ENCODE measurements at regions not wholly inside any gene's neighbourhood (a gene's known extent, or its start where the extent isn't known, plus 50 kb on each side); places are given as distances from the start of the nearest gene placed in this dataset.

GRCh38 chr18:71471963-71472725 lies 1072.0 kb downstream of the CBLN2 start:
- Mint-ChIP-seq H3K36me3 (no peaks in the 10 kb centered on the region), H3K27me3 (no peaks in the 10 kb centered on the region), H3K4me1 (no peaks in the 10 kb centered on the region), H3K4me3 (no peak overlapping the region), H3K27ac (no peak overlapping the region), H3K9me3 (peaks cover 0 to 5% (median 3%) of the 10 kb centered on the region in 7 donors)
- ATAC-seq (ENCODE audit: low read depth in 2 of 2): no peak
- no peak for DNase-seq

DNA sequence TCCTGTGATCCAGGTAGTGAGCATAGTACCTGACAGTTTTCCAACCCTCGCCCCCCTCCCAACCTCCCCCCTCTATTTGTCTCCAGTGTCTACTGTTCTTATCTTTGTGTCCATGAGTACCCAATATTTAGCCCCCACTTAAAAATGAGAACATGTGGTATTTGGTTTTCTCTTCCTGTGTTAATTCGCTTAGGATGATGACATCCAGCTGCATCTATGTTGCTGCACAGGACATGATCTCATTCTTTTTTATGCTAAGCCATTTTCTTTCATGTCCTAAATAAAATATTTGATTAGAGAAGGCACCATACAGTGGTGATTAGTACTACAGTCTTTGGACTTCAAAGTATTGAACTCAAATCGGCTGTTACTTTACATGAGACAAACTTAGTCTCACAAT lies 1087.9 kb downstream of the CBLN2 start:
- H3K9me3 Mint-ChIP-seq: peaks cover 0 to 6% (median 0%) of the 10 kb centered on the region in 7 donors
- no peak overlapping the region for H3K27ac Mint-ChIP-seq
- H3K4me1 Mint-ChIP-seq: no peaks in the 10 kb centered on the region
- H3K4me3 Mint-ChIP-seq: no peak overlapping the region
- no peaks in the 10 kb centered on the region for H3K36me3 Mint-ChIP-seq
- no peaks in the 10 kb centered on the region for H3K27me3 Mint-ChIP-seq
- no peak for DNase-seq
- ATAC-seq (ENCODE audit: low read depth in 2 of 2): no peak

DNA sequence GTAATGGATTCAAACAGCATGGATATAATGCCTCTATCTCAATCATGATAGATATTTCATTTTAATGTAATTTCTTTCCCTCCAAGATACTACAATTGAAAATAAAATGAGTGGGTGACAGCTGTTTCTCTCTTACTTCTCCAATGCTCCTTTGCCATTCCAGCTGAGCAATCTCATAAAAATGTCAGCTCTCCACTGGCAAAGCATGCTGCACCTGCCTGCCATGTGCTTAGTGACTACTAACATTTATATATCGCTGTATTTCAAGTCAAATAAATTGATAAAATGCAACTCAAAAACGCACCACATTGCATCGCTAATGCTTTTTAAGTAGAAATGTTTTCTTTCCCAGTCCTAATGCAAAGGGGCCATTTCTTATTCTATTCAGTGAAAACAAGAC lies 1093.9 kb downstream of the CBLN2 start:
- no peak overlapping the region for H3K4me3 Mint-ChIP-seq
- H3K4me1 Mint-ChIP-seq: no peaks in the 10 kb centered on the region
- H3K27me3 Mint-ChIP-seq: no peaks in the 10 kb centered on the region
- no peak for DNase-seq
- H3K27ac Mint-ChIP-seq: no peak overlapping the region
- peaks cover 0 to 11% (median 3%) of the 10 kb centered on the region in 7 donors for H3K9me3 Mint-ChIP-seq
- no peaks in the 10 kb centered on the region for H3K36me3 Mint-ChIP-seq
- ATAC-seq (ENCODE audit: low read depth in 2 of 2): no peak

- DNase-seq: no peak
- peak overlapping the region in 1 of 8 donors; percentile 42 for H3K4me3 Mint-ChIP-seq
- no peaks in the 10 kb centered on the region for H3K36me3 Mint-ChIP-seq
- no peak overlapping the region for H3K27ac Mint-ChIP-seq
- no peak for ATAC-seq (ENCODE audit: low read depth in 2 of 2)
- no peaks in the 10 kb centered on the region for H3K4me1 Mint-ChIP-seq
- H3K27me3 Mint-ChIP-seq: no peaks in the 10 kb centered on the region
- H3K9me3 Mint-ChIP-seq: peaks cover 0 to 12% (median 4%) of the 10 kb centered on the region in 7 donors
These were observed 1100.2 kb downstream of the CBLN2 start for GRCh38 chr18:71443706-71444480.

GRCh38 chr18:71442731-71443141 lies 1101.4 kb downstream of the CBLN2 start:
- no peaks in the 10 kb centered on the region for H3K36me3 Mint-ChIP-seq
- H3K4me3 Mint-ChIP-seq: no peak overlapping the region

GRCh38 chr18:71441156-71441555 lies 1103.0 kb downstream of the CBLN2 start:
- no peak overlapping the region for H3K27ac Mint-ChIP-seq
- H3K4me3 Mint-ChIP-seq: no peak overlapping the region
- no peaks in the 10 kb centered on the region for H3K36me3 Mint-ChIP-seq
- peaks cover 0 to 12% (median under 1%) of the 10 kb centered on the region in 7 donors for H3K9me3 Mint-ChIP-seq
- no peaks in the 10 kb centered on the region for H3K4me1 Mint-ChIP-seq
- DNase-seq: no peak
- no peaks in the 10 kb centered on the region for H3K27me3 Mint-ChIP-seq
- no peak for ATAC-seq (ENCODE audit: low read depth in 2 of 2)

More at GRCh38 chr18:71442731-71443141, 1101.4 kb downstream of the CBLN2 start:
- no peak for DNase-seq
- peaks cover 0 to 12% (median 4%) of the 10 kb centered on the region in 7 donors for H3K9me3 Mint-ChIP-seq
- no peak overlapping the region for H3K27ac Mint-ChIP-seq
- H3K4me1 Mint-ChIP-seq: no peaks in the 10 kb centered on the region
- no peak for ATAC-seq (ENCODE audit: low read depth in 2 of 2)
- no peaks in the 10 kb centered on the region for H3K27me3 Mint-ChIP-seq

- no peaks in the 10 kb centered on the region for H3K27me3 Mint-ChIP-seq
- H3K4me3 Mint-ChIP-seq: no peak overlapping the region
- no peak overlapping the region for H3K27ac Mint-ChIP-seq
- H3K36me3 Mint-ChIP-seq: no peaks in the 10 kb centered on the region
- H3K4me1 Mint-ChIP-seq: no peaks in the 10 kb centered on the region
- no peak for ATAC-seq (ENCODE audit: low read depth in 2 of 2)
- no peaks in the 10 kb centered on the region for H3K9me3 Mint-ChIP-seq
- no peak for DNase-seq
These were observed 1106.6 kb downstream of the CBLN2 start for GRCh38 chr18:71437511-71437910.

DNA sequence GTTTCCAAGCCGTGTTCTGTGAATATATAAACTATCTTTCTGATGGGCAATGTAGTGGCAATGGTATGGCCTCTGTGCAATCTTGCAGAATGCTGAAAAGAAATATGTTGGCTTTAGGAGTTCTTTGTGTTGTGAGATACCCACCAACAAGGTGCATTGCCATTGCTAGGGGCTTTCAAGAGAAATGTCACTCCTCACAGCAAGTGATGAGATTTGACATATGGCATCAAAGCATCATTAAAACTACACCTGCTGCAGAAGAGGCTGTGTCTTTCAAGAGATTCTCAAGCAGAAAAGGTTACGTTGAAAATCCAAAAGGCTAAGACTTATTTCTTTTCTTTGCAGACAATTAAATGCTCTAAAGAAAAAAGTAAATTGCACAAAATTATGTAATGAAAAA lies 1110.8 kb downstream of the CBLN2 start:
- no peak for DNase-seq
- Mint-ChIP-seq H3K4me3 (no peak overlapping the region), H3K4me1 (no peaks in the 10 kb centered on the region), H3K27ac (no peak overlapping the region), H3K9me3 (no peaks in the 10 kb centered on the region), H3K36me3 (no peaks in the 10 kb centered on the region), H3K27me3 (no peaks in the 10 kb centered on the region)
- no peak for ATAC-seq (ENCODE audit: low read depth in 2 of 2)

GRCh38 chr18:71431689-71432088 lies 1112.5 kb downstream of the CBLN2 start:
- DNase-seq (no peak), ATAC-seq (ENCODE audit: low read depth in 2 of 2) (no peak)
- peaks cover 0 to 2% (median 0%) of the 10 kb centered on the region in 7 donors for H3K9me3 Mint-ChIP-seq
- H3K36me3 Mint-ChIP-seq: no peaks in the 10 kb centered on the region
- H3K4me1 Mint-ChIP-seq: no peaks in the 10 kb centered on the region
- no peak overlapping the region for H3K27ac Mint-ChIP-seq
- H3K27me3 Mint-ChIP-seq: no peaks in the 10 kb centered on the region
- H3K4me3 Mint-ChIP-seq: no peak overlapping the region

GRCh38 chr18:71431171-71431570 lies 1113.0 kb downstream of the CBLN2 start:
- no peaks in the 10 kb centered on the region for H3K27me3 Mint-ChIP-seq
- H3K4me3 Mint-ChIP-seq: no peak overlapping the region
- ATAC-seq (ENCODE audit: low read depth in 2 of 2) (no peak), DNase-seq (no peak)
- no peak overlapping the region for H3K27ac Mint-ChIP-seq
- H3K36me3 Mint-ChIP-seq: no peaks in the 10 kb centered on the region
- peaks cover 0 to 2% (median 0%) of the 10 kb centered on the region in 7 donors for H3K9me3 Mint-ChIP-seq
- H3K4me1 Mint-ChIP-seq: no peaks in the 10 kb centered on the region

- no peak overlapping the region for H3K4me3 Mint-ChIP-seq
- H3K27me3 Mint-ChIP-seq: no peaks in the 10 kb centered on the region
- no peaks in the 10 kb centered on the region for H3K36me3 Mint-ChIP-seq
- ATAC-seq (ENCODE audit: low read depth in 2 of 2) (no peak), DNase-seq (no peak)
- no peaks in the 10 kb centered on the region for H3K4me1 Mint-ChIP-seq
- peaks cover 0 to 4% (median 1%) of the 10 kb centered on the region in 7 donors for H3K9me3 Mint-ChIP-seq
- no peak overlapping the region for H3K27ac Mint-ChIP-seq
These were observed 1117.7 kb downstream of the CBLN2 start for GRCh38 chr18:71426441-71426840.

GRCh38 chr18:71405169-71405809 lies 1116.4 kb downstream of the SOCS6 start:
- Mint-ChIP-seq H3K36me3 (no peaks in the 10 kb centered on the region), H3K9me3 (peaks cover 0 to 5% (median 2%) of the 10 kb centered on the region in 7 donors), H3K4me1 (no peaks in the 10 kb centered on the region), H3K27ac (no peak overlapping the region), H3K27me3 (no peaks in the 10 kb centered on the region), H3K4me3 (no peak overlapping the region)
- DNase-seq (no peak), ATAC-seq (ENCODE audit: low read depth in 2 of 2) (no peak)

GRCh38 chr18:71403501-71403900 lies 1114.7 kb downstream of the SOCS6 start:
- Mint-ChIP-seq H3K27me3 (no peaks in the 10 kb centered on the region), H3K36me3 (no peaks in the 10 kb centered on the region), H3K27ac (no peak overlapping the region), H3K4me3 (no peak overlapping the region), H3K9me3 (peaks cover 0 to 3% (median 0%) of the 10 kb centered on the region in 7 donors), H3K4me1 (no peaks in the 10 kb centered on the region)
- DNase-seq (no peak), ATAC-seq (ENCODE audit: low read depth in 2 of 2) (no peak)

DNA sequence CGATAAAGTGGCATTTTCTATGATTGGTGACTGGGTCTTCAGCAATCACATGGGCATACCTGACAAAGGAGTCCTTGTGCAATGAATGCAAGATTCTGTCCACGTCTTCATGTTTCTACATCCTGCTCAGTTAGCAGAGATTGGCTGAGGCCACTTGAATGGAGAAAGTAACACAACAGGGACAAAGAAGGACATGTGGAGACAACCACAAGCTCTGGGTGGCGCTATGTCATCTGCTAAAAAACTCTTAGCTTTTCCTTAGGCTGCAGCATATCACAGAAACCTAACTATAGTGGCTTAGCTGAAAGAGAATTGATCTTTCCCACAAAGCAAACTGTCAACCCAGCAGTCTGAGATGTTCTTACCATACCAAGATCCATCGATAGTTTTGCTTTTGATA lies 1109.7 kb downstream of the SOCS6 start:
- Mint-ChIP-seq H3K36me3 (no peaks in the 10 kb centered on the region), H3K4me1 (no peaks in the 10 kb centered on the region), H3K9me3 (peaks cover 0 to 3% (median 0%) of the 10 kb centered on the region in 7 donors), H3K4me3 (no peak overlapping the region), H3K27ac (no peak overlapping the region), H3K27me3 (no peaks in the 10 kb centered on the region)
- DNase-seq (no peak), ATAC-seq (ENCODE audit: low read depth in 2 of 2) (no peak)
